ENCODE measurements at regions not wholly inside any gene's neighbourhood (a gene's known extent, or its start where the extent isn't known, plus 50 kb on each side); places are given as distances from the start of the nearest gene placed in this dataset.

GRCh38 chr10:53432035-53432434, 659.5 kb upstream of the MBL2 start:
- Histone ChIP-seq H3K36me3 (ENCODE audit: control insufficient read depth, insufficient read depth, low read length) (no peaks in the 10 kb centered on the region), H3K4me3 (ENCODE audit: low read depth, low read length) (no peak overlapping the region), H3K27me3 (ENCODE audit: control insufficient read depth, insufficient read depth, low read length) (no peaks in the 10 kb centered on the region)
- no peak for TF ChIP-seq CTCF (IDR thresholded peaks at IDR 0.05; ENCODE audit: insufficient read depth, low read length, severe bottlenecking)
- DNase-seq (ENCODE audit: low read depth) (no peak), FAIRE-seq (no peak)

- Histone ChIP-seq H3K36me3 (ENCODE audit: control insufficient read depth, insufficient read depth, low read length) (no peaks in the 10 kb centered on the region), H3K4me3 (ENCODE audit: low read depth, low read length) (no peak overlapping the region), H3K27me3 (ENCODE audit: control insufficient read depth, insufficient read depth, low read length) (no peaks in the 10 kb centered on the region)
- DNase-seq (ENCODE audit: low read depth) (no peak), FAIRE-seq (no peak)
- TF ChIP-seq CTCF (IDR thresholded peaks at IDR 0.05; ENCODE audit: insufficient read depth, low read length, severe bottlenecking) = no peak
These were observed 658.4 kb upstream of the MBL2 start for GRCh38 chr10:53430974-53431373.

GRCh38 chr10:53430127-53430891, 657.7 kb upstream of the MBL2 start:
- TF ChIP-seq CTCF (IDR thresholded peaks at IDR 0.05; ENCODE audit: insufficient read depth, low read length, severe bottlenecking) = no peak
- no peak for FAIRE-seq
- H3K36me3 ChIP-seq (ENCODE audit: control insufficient read depth, insufficient read depth, low read length) = no peaks in the 10 kb centered on the region
- no peaks in the 10 kb centered on the region for H3K27me3 ChIP-seq (ENCODE audit: control insufficient read depth, insufficient read depth, low read length)
- H3K4me3 ChIP-seq (ENCODE audit: low read depth, low read length) = no peak overlapping the region
- no peak for DNase-seq (ENCODE audit: low read depth)

- DNase-seq (ENCODE audit: low read depth) = no peak
- H3K27me3 ChIP-seq (ENCODE audit: control insufficient read depth, insufficient read depth, low read length) = no peaks in the 10 kb centered on the region
- H3K36me3 ChIP-seq (ENCODE audit: control insufficient read depth, insufficient read depth, low read length) = no peaks in the 10 kb centered on the region
- H3K4me3 ChIP-seq (ENCODE audit: low read depth, low read length) = no peak overlapping the region
- FAIRE-seq = no peak
- TF ChIP-seq CTCF (IDR thresholded peaks at IDR 0.05; ENCODE audit: insufficient read depth, low read length, severe bottlenecking) = no peak
These were observed 649.8 kb upstream of the MBL2 start for GRCh38 chr10:53422223-53422888.

GRCh38 chr10:53412651-53413050, 640.1 kb upstream of the MBL2 start:
- H3K36me3 ChIP-seq (ENCODE audit: control insufficient read depth, insufficient read depth, low read length) = no peaks in the 10 kb centered on the region
- DNase-seq (ENCODE audit: low read depth) (no peak), FAIRE-seq (no peak)
- no peak for TF ChIP-seq CTCF (IDR thresholded peaks at IDR 0.05; ENCODE audit: insufficient read depth, low read length, severe bottlenecking)
- no peaks in the 10 kb centered on the region for H3K27me3 ChIP-seq (ENCODE audit: control insufficient read depth, insufficient read depth, low read length)
- no peak overlapping the region for H3K4me3 ChIP-seq (ENCODE audit: low read depth, low read length)
